ENCODE measurements at regions not wholly inside any gene's neighbourhood (a gene's known extent, or its start where the extent isn't known, plus 50 kb on each side); places are given as distances from the start of the nearest gene placed in this dataset.

DNA sequence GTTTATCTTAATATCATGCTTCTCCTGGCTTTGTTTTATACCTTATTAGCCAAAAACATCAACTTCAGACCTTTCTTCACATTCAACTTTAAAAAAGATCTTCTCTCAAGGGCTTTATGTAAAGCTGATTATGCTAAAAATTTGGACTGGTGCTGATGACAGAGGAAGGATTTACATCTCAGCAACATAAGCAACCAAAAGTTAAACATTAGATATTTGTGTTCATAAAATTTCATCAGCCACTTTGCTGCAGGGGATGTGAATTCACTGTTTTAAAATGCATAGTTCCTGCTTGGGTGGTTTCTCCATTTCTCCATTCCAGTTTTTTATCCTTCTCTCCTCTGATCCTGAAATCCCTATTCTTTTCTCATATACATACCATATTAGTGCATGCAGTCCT is 398.6 kb upstream of the DDI1 start:
- TF ChIP-seq POLR2A (IDR thresholded peaks at IDR 0.05; ENCODE audit: low read length) = no peak
- no peak for TF ChIP-seq GATA1 (IDR thresholded peaks at IDR 0.05; ENCODE audit: low read depth, low read length)
